ENCODE measurements at regions not wholly inside any gene's neighbourhood (a gene's known extent, or its start where the extent isn't known, plus 50 kb on each side); places are given as distances from the start of the nearest gene placed in this dataset.

- TF ChIP-seq POLR2AphosphoS5 (IDR thresholded peaks at IDR 0.05; ENCODE audit: low read depth, low read length) (no peak), POLR2A (IDR thresholded peaks at IDR 0.05; ENCODE audit: low read depth, low read length) (no peak), TAF1 (IDR thresholded peaks at IDR 0.05; ENCODE audit: low read depth, low read length) (no peak)
Observed at GRCh38 chr1:34511802-34512201, 243.0 kb upstream of the GJB5 start.

Measured in GM12891 (cell line).